H9 (cell line): ENCODE measurements at regions not wholly inside any gene's neighbourhood (a gene's known extent, or its start where the extent isn't known, plus 50 kb on each side); places are given as distances from the start of the nearest gene placed in this dataset.

Source experiments
- DNase-seq: peaks from one replicate; pipeline ENCODE4 v3.0.0-alpha.2; 2017
- H2AFZ ChIP-seq: one replicate; pipeline ENCODE4 v1.6.1; 2013; ENCODE audit warnings: mild to moderate bottlenecking, low read length, control low read depth, moderate library complexity
- H2AK5ac ChIP-seq: 2 replicates; pipeline ENCODE4 v1.6.1; 2013; ENCODE audit warnings: low read length, control low read depth, mixed read lengths; ENCODE audit not compliant: insufficient read length
- H2BK120ac ChIP-seq: one replicate; pipeline ENCODE4 v1.6.1; 2013; ENCODE audit warnings: low read depth, mild to moderate bottlenecking, low read length, control low read depth, inconsistent platforms; ENCODE audit not compliant: poor library complexity, severe bottlenecking
- H2BK12ac ChIP-seq: 2 replicates; pipeline ENCODE4 v1.6.1; 2013; ENCODE audit warnings: low read length, control low read depth, mixed read lengths, low read depth; ENCODE audit not compliant: insufficient read length
- H2BK15ac ChIP-seq: 2 replicates; pipeline ENCODE4 v1.6.1; 2013; ENCODE audit warnings: low read depth, low read length, control low read depth
- H2BK20ac ChIP-seq: one replicate; pipeline ENCODE4 v1.6.1; 2013; ENCODE audit warnings: low read depth, mild to moderate bottlenecking, low read length, control low read depth, inconsistent platforms; ENCODE audit not compliant: poor library complexity, severe bottlenecking
- H2BK5ac ChIP-seq: 2 replicates; pipeline ENCODE4 v1.6.1; 2013; ENCODE audit warnings: low read length, control low read depth, mixed read lengths; ENCODE audit not compliant: insufficient read length
- H3K14ac ChIP-seq: 2 replicates; pipeline ENCODE4 v1.6.1; 2013; ENCODE audit warnings: low read length, control low read depth; ENCODE audit not compliant: insufficient read depth
- H3K18ac ChIP-seq: 2 replicates; pipeline ENCODE4 v1.6.1; 2013; ENCODE audit warnings: low read depth, mild to moderate bottlenecking, mixed read lengths, low read length, control low read depth; ENCODE audit not compliant: insufficient read length
- H3K23ac ChIP-seq: 2 replicates; pipeline ENCODE4 v1.6.1; 2013; ENCODE audit warnings: low read length, control low read depth, mixed read lengths, low read depth; ENCODE audit not compliant: insufficient read length
- H3K23me2 ChIP-seq: 2 replicates; pipeline ENCODE4 v1.6.1; 2013; ENCODE audit warnings: low read depth, mild to moderate bottlenecking, mixed read lengths, low read length, control low read depth; ENCODE audit not compliant: insufficient read length, poor library complexity, severe bottlenecking
- H3K27ac ChIP-seq: 2 replicates; pipeline ENCODE4 v1.5.1; 2013; ENCODE audit warnings: low read length, control low read depth, mixed read lengths, low read depth; ENCODE audit not compliant: insufficient read length
- H3K27me3 ChIP-seq: 2 replicates; pipeline ENCODE4 v1.6.1; 2013; ENCODE audit warnings: low read length, control low read depth, inconsistent platforms; ENCODE audit not compliant: insufficient read depth
- H3K4ac ChIP-seq: 2 replicates; pipeline ENCODE4 v1.6.1; 2013; ENCODE audit warnings: low read depth, mild to moderate bottlenecking, control low read depth, inconsistent platforms, low read length, moderate library complexity
- H3K4me1 ChIP-seq: 2 replicates; pipeline ENCODE4 v1.6.1; 2013; ENCODE audit warnings: low read length, control low read depth, inconsistent platforms; ENCODE audit not compliant: insufficient read depth
- H3K4me2 ChIP-seq: 2 replicates; pipeline ENCODE4 v1.6.1; 2013; ENCODE audit warnings: low read length, control low read depth, mixed read lengths; ENCODE audit not compliant: insufficient read length, insufficient read depth
- H3K56ac ChIP-seq: 2 replicates; pipeline ENCODE4 v1.6.1; 2013; ENCODE audit warnings: low read depth, mild to moderate bottlenecking, mixed read lengths, low read length, control low read depth; ENCODE audit not compliant: insufficient read length
- H3K79me1 ChIP-seq: 2 replicates; pipeline ENCODE4 v1.6.1; 2013; ENCODE audit warnings: low read depth, mild to moderate bottlenecking, moderate library complexity, low read length, control low read depth, inconsistent platforms; ENCODE audit not compliant: insufficient read depth, poor library complexity, severe bottlenecking
- H3K79me2 ChIP-seq: 2 replicates; pipeline ENCODE4 v1.6.1; 2013; ENCODE audit warnings: low read length, control low read depth, inconsistent platforms; ENCODE audit not compliant: insufficient read depth
- H3K9ac ChIP-seq: 2 replicates; pipeline ENCODE4 v1.6.1; 2013; ENCODE audit warnings: low read length, control low read depth, mixed read lengths; ENCODE audit not compliant: insufficient read length; ENCODE audit errors: extremely low read depth
- H3K9me3 ChIP-seq: one replicate; pipeline ENCODE4 v1.6.1; 2013; ENCODE audit warnings: low read depth, low read length, inconsistent platforms; ENCODE audit not compliant: control insufficient read depth
- H3T11ph ChIP-seq: one replicate; pipeline ENCODE4 v1.6.1; 2013; ENCODE audit warnings: mild to moderate bottlenecking, low read length, control low read depth, inconsistent platforms
- H4K20me1 ChIP-seq: one replicate; pipeline ENCODE4 v1.6.1; 2013; ENCODE audit not compliant: control insufficient read depth, insufficient read length, insufficient read depth
- H4K5ac ChIP-seq: 2 replicates; pipeline ENCODE4 v1.6.1; 2013; ENCODE audit warnings: low read depth, mild to moderate bottlenecking, mixed read lengths, low read length, control low read depth; ENCODE audit not compliant: insufficient read length
- H4K8ac ChIP-seq: replicated peaks from 2 replicates; pipeline ENCODE4 v1.6.1; 2013; ENCODE audit warnings: low read length, control low read depth, mixed read lengths, low read depth; ENCODE audit not compliant: insufficient read length
- H4K91ac ChIP-seq: 2 replicates; pipeline ENCODE4 v1.6.1; 2013; ENCODE audit warnings: low read depth, mild to moderate bottlenecking, moderate library complexity, mixed read lengths, low read length, control low read depth; ENCODE audit not compliant: insufficient read length
- H3K27ac Mint-ChIP-seq, 3 experiments: 2 replicates in 2 of 3; 3 replicates in 1 of 3; pipeline ENCODE4 v1.8.0; 2020 to 2021; ENCODE audit warnings: mixed read lengths in 3 of 3, mild to moderate bottlenecking in 1 of 3, moderate library complexity in 1 of 3
- H3K27me3 Mint-ChIP-seq: 2 replicates; pipeline ENCODE4 v1.8.0; 2021; ENCODE audit warnings: low read depth, mild to moderate bottlenecking, moderate library complexity, mixed read lengths
- H3K36me3 Mint-ChIP-seq, 3 experiments: 2 replicates in 2 of 3; 3 replicates in 1 of 3; pipeline ENCODE4 v1.8.0; 2020 to 2021; ENCODE audit warnings: low read depth in 3 of 3, mixed read lengths in 3 of 3; ENCODE audit not compliant: insufficient read depth in 1 of 3
- H3K4me1 Mint-ChIP-seq, 2 experiments: 2 replicates each; pipeline ENCODE4 v1.8.0; 2020; ENCODE audit warnings: mixed read lengths in 2 of 2
- H3K4me3 Mint-ChIP-seq, 2 experiments: 2 replicates in 1 of 2; 3 replicates in 1 of 2; pipeline ENCODE4 v1.8.0; 2020 to 2021; ENCODE audit warnings: mild to moderate bottlenecking in 2 of 2, mixed read lengths in 2 of 2, moderate library complexity in 1 of 2
- H3K9me3 Mint-ChIP-seq, 2 experiments: 2 replicates in 1 of 2; 3 replicates in 1 of 2; pipeline ENCODE4 v1.8.0; 2020; ENCODE audit warnings: mild to moderate bottlenecking in 2 of 2, mixed read lengths in 2 of 2, moderate library complexity in 1 of 2
- WGBS: extraction: QIAGEN DNeasy Blood & Tissue Kit; methylation state at CpG from one replicate; pipeline ENCODE4 v1.1.7; 2013; ENCODE audit warnings: missing lambda C conversion rate, low lambda C conversion rate, mixed read lengths; ENCODE audit not compliant: insufficient read length; ENCODE audit errors: extremely low coverage; 5-methylcytosine and 5-hydroxymethylcytosine counted together
- TF ChIP-seq, protein P1 (sequence below): fragments of 200-600 bp; sonication (generic); conservative IDR thresholded peaks from 3 replicates; pipeline ENCODE4 v1.8.0; 2021; ENCODE audit warnings: antibody characterized with exemption, mild to moderate bottlenecking

GRCh38 chr7:17709127-17709526 is 231.2 kb downstream of the SNX13 start:
- Histone ChIP-seq H4K8ac (no peak overlapping the region), H2AK5ac (no peak overlapping the region), H3K27ac (no peak overlapping the region), H3K9me3 (no peaks in the 10 kb centered on the region), H3T11ph (no peak overlapping the region), H4K5ac (no peak overlapping the region), H3K18ac (no peak overlapping the region), H3K9ac (no peak overlapping the region), H3K79me1 (no peaks in the 10 kb centered on the region), H3K4ac (no peak overlapping the region), H3K14ac (no peak overlapping the region), H2BK20ac (no peak overlapping the region), H2BK15ac (no peak overlapping the region), H3K79me2 (no peaks in the 10 kb centered on the region), H4K20me1 (no peaks in the 10 kb centered on the region), H3K23me2 (no peaks in the 10 kb centered on the region), H2BK5ac (no peak overlapping the region), H3K23ac (no peak overlapping the region), H3K56ac (no peak overlapping the region), H2AFZ (peak overlapping the region; percentile 36), H3K27me3 (no peaks in the 10 kb centered on the region), H3K4me1 (no peaks in the 10 kb centered on the region), H2BK120ac (no peak overlapping the region), H4K91ac (no peak overlapping the region), H3K4me2 (no peak overlapping the region), H2BK12ac (no peak overlapping the region)
- Mint-ChIP-seq H3K36me3 (no peaks in the 10 kb centered on the region), H3K27ac (no peak overlapping the region), H3K27me3 (no peaks in the 10 kb centered on the region), H3K9me3 (no peaks in the 10 kb centered on the region), H3K4me3 (no peak overlapping the region), H3K4me1 (peaks cover 8 to 14% of the 10 kb centered on the region in 2 experiments)
- DNase-seq, result no peak
- TF ChIP-seq, protein P1, sequence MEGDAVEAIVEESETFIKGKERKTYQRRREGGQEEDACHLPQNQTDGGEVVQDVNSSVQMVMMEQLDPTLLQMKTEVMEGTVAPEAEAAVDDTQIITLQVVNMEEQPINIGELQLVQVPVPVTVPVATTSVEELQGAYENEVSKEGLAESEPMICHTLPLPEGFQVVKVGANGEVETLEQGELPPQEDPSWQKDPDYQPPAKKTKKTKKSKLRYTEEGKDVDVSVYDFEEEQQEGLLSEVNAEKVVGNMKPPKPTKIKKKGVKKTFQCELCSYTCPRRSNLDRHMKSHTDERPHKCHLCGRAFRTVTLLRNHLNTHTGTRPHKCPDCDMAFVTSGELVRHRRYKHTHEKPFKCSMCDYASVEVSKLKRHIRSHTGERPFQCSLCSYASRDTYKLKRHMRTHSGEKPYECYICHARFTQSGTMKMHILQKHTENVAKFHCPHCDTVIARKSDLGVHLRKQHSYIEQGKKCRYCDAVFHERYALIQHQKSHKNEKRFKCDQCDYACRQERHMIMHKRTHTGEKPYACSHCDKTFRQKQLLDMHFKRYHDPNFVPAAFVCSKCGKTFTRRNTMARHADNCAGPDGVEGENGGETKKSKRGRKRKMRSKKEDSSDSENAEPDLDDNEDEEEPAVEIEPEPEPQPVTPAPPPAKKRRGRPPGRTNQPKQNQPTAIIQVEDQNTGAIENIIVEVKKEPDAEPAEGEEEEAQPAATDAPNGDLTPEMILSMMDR, result no peak
- WGBS, result no CpG with 5 or more reads among the region's 1 CpG
